ENCODE measurements at regions not wholly inside any gene's neighbourhood (a gene's known extent, or its start where the extent isn't known, plus 50 kb on each side); places are given as distances from the start of the nearest gene placed in this dataset.

GRCh38 chr3:76985645-76986044, 54.3 kb upstream of the ROBO2 start:
- no peaks in the 10 kb centered on the region for H3K9me3 ChIP-seq
- no peaks in the 10 kb centered on the region for H3K4me1 ChIP-seq
- no peak for TF ChIP-seq CTCF (IDR thresholded peaks at IDR 0.05)
- H3K27me3 ChIP-seq, result no peaks in the 10 kb centered on the region
- no peak for DNase-seq
- intact Hi-C loops (cut with DNase I; ENCODE audit: low total_unique reads), result no loop called here
- no peak overlapping the region for H3K27ac ChIP-seq
- no peak overlapping the region for H3K4me3 ChIP-seq
- H3K36me3 ChIP-seq, result no peaks in the 10 kb centered on the region

- Histone ChIP-seq H3K27ac (no peak overlapping the region), H3K4me1 (no peaks in the 10 kb centered on the region), H3K4me3 (no peak overlapping the region), H3K36me3 (no peaks in the 10 kb centered on the region), H3K9me3 (no peaks in the 10 kb centered on the region), H3K27me3 (no peaks in the 10 kb centered on the region)
- TF ChIP-seq CTCF (IDR thresholded peaks at IDR 0.05), result no peak
- intact Hi-C loops (cut with DNase I; ENCODE audit: low total_unique reads), result no loop called here
- no peak for DNase-seq
Measured at GRCh38 chr3:76986876-76987474, 52.9 kb upstream of the ROBO2 start.

Data from tibial artery (tissue), 4 donors.